ENCODE measurements at regions not wholly inside any gene's neighbourhood (a gene's known extent, or its start where the extent isn't known, plus 50 kb on each side); places are given as distances from the start of the nearest gene placed in this dataset.

GRCh38 chr5:1666221-1666620 lies 133.4 kb downstream of the MRPL36 start (continued):
- TF ChIP-seq ZSCAN5A (tag by site-specific recombination; IDR thresholded peaks at IDR 0.05) (no peak), ZNF623 (tag by site-specific recombination; IDR thresholded peaks at IDR 0.05) (no peak), ZBTB20 (tag by site-specific recombination; IDR thresholded peaks at IDR 0.05) (no peak), ZNF521 (tag by site-specific recombination; IDR thresholded peaks at IDR 0.05) (no peak), ZNF777 (tag by site-specific recombination; IDR thresholded peaks at IDR 0.05; ENCODE audit: borderline replicate concordance) (no peak), ZNF544 (tag by site-specific recombination; IDR thresholded peaks at IDR 0.05) (no peak)

- ChIA-PET POLR2A (no interaction called here), CTCF (no interaction called here)
- no peaks in the 10 kb centered on the region; the same call in 1 of the 2 replicates for H3K4me1 ChIP-seq (ENCODE audit: control insufficient read depth, insufficient read depth, low read length)
- TF ChIP-seq ZNF366 (tag by site-specific recombination; conservative IDR thresholded peaks at IDR 0.05): no peak
- no peak for TF ChIP-seq ZNF184 (tag by site-specific recombination; IDR thresholded peaks at IDR 0.05)
- TF ChIP-seq HOXA7 (CRISPR knock-in tag; IDR thresholded peaks at IDR 0.05; ENCODE audit: borderline replicate concordance): no peak
- TF ChIP-seq ZNF701 (tag by site-specific recombination; IDR thresholded peaks at IDR 0.05): no peak
- TF ChIP-seq ZNF114 (tag by site-specific recombination; IDR thresholded peaks at IDR 0.05): peak; percentile 42; the same call in 1 of the 2 replicates
- no peak for TF ChIP-seq ZNF335 (tag by site-specific recombination; conservative IDR thresholded peaks at IDR 0.05)
- no peak for TF ChIP-seq ZNF747 (tag by site-specific recombination; IDR thresholded peaks at IDR 0.05)
- TF ChIP-seq CTCF (tag by site-specific recombination; IDR thresholded peaks at IDR 0.05): no peak
- TF ChIP-seq OVOL3 (tag by site-specific recombination; IDR thresholded peaks at IDR 0.05): no peak
- peak; percentile 90 for TF ChIP-seq ZEB2 (tag by site-specific recombination; IDR thresholded peaks at IDR 0.05)
- TF ChIP-seq SCRT1 (tag by site-specific recombination; IDR thresholded peaks at IDR 0.05; ENCODE audit: borderline replicate concordance): no peak
- no peak for TF ChIP-seq ZNF544 (tag by site-specific recombination; IDR thresholded peaks at IDR 0.05)
- no peak for TF ChIP-seq TSHZ1 (tag by site-specific recombination; IDR thresholded peaks at IDR 0.05; ENCODE audit: borderline replicate concordance)
- H3K9me3 ChIP-seq (ENCODE audit: control insufficient read depth, insufficient read depth, low read depth, low read length): no peaks in the 10 kb centered on the region
- H3K36me3 ChIP-seq (ENCODE audit: control insufficient read depth in 2 of 2, insufficient read depth in 1 of 2, low read length in 2 of 2): no peaks in the 10 kb centered on the region
- no peak overlapping the region for H3K4me3 ChIP-seq (ENCODE audit: low read depth, low read length)
- no peak overlapping the region for H3K27ac ChIP-seq (ENCODE audit: extremely low read depth, low read depth, low read length)
These were observed 133.8 kb downstream of the MRPL36 start for GRCh38 chr5:1665803-1666202.

GRCh38 chr5:1665231-1665630 lies 134.4 kb downstream of the MRPL36 start:
- POLR2A ChIA-PET: no interaction called here
- no peaks in the 10 kb centered on the region for H3K9me3 ChIP-seq (ENCODE audit: control insufficient read depth, insufficient read depth, low read depth, low read length)
- no peak overlapping the region for H3K4me3 ChIP-seq (ENCODE audit: low read depth, low read length)
- no peak overlapping the region for H3K27ac ChIP-seq (ENCODE audit: extremely low read depth, low read depth, low read length)
- H3K4me1 ChIP-seq (ENCODE audit: control insufficient read depth, insufficient read depth, low read length): no peaks in the 10 kb centered on the region; the same call in 1 of the 2 replicates
- CTCF ChIA-PET: interaction anchor here (1.6 kb wide), 1 partner anchor 11 kb away, joined by 8 read pairs; no protein-coding TSS in a partner anchor
- H3K36me3 ChIP-seq (ENCODE audit: control insufficient read depth in 2 of 2, insufficient read depth in 1 of 2, low read length in 2 of 2): no peaks in the 10 kb centered on the region
- TF ChIP-seq ZNF585B (tag by site-specific recombination; IDR thresholded peaks at IDR 0.05) (no peak), KLF16 (tag by site-specific recombination; IDR thresholded peaks at IDR 0.05) (no peak), ZNF529 (tag by site-specific recombination; IDR thresholded peaks at IDR 0.05; ENCODE audit: insufficient replicate concordance) (no peak), OSR2 (tag by site-specific recombination; IDR thresholded peaks at IDR 0.05) (no peak), SALL2 (tag by site-specific recombination; IDR thresholded peaks at IDR 0.05; ENCODE audit: borderline replicate concordance) (no peak), ZNF571 (tag by site-specific recombination; IDR thresholded peaks at IDR 0.05) (no peak), ZBTB6 (tag by site-specific recombination; IDR thresholded peaks at IDR 0.05) (no peak), ZNF707 (tag by site-specific recombination; IDR thresholded peaks at IDR 0.05) (no peak), REPIN1 (tag by site-specific recombination; IDR thresholded peaks at IDR 0.05; ENCODE audit: low read depth) (no peak), ZNF341 (tag by site-specific recombination; IDR thresholded peaks at IDR 0.05; ENCODE audit: low read depth) (no peak), ZNF426 (tag by site-specific recombination; IDR thresholded peaks at IDR 0.05) (no peak)

All from HEK293 (cell line).